ENCODE measurements at regions not wholly inside any gene's neighbourhood (a gene's known extent, or its start where the extent isn't known, plus 50 kb on each side); places are given as distances from the start of the nearest gene placed in this dataset.

- DNase-seq = no peak
- Histone ChIP-seq H3K56ac (ENCODE audit: low read length) (no peak overlapping the region), H4K8ac (ENCODE audit: low read depth, low read length) (no peak overlapping the region), H3K4me2 (ENCODE audit: low read length) (no peak overlapping the region), H2AK5ac (ENCODE audit: low read length) (no peak overlapping the region), H3K4ac (ENCODE audit: low read depth, low read length) (no peak overlapping the region), H2BK120ac (ENCODE audit: low read depth, low read length) (no peak overlapping the region), H3K9ac (ENCODE audit: low read length) (no peak overlapping the region), H3K27ac (ENCODE audit: low read depth, low read length) (no peak overlapping the region), H3K18ac (ENCODE audit: low read length) (no peak overlapping the region), H3K36me3 (ENCODE audit: control insufficient read depth, insufficient read depth, low read length) (no peaks in the 10 kb centered on the region), H3K4me1 (ENCODE audit: control insufficient read depth, low read depth, low read length) (no peaks in the 10 kb centered on the region), H3K4me3 (ENCODE audit: low read length) (no peak overlapping the region), H2BK5ac (ENCODE audit: low read length) (no peak overlapping the region), H4K5ac (ENCODE audit: low read length) (no peak overlapping the region), H2BK15ac (replicated peaks; ENCODE audit: low read depth) (no peak overlapping the region), H3K23ac (ENCODE audit: low read length) (no peak overlapping the region), H3K27me3 (ENCODE audit: insufficient read depth, low read length, poor library complexity) (no peaks in the 10 kb centered on the region), H3K79me1 (ENCODE audit: low read length) (no peaks in the 10 kb centered on the region), H3K79me2 (ENCODE audit: control insufficient read depth, insufficient read depth, low read length) (no peaks in the 10 kb centered on the region)
- no CpG with 5 or more reads among the region's 6 CpGs for WGBS (ENCODE audit: extremely low coverage, insufficient coverage, low lambda C conversion rate)
These were observed 87.2 kb downstream of the SPRING1 start for GRCh38 chr12:116650585-116651087.

- Histone ChIP-seq H3K4me3 (ENCODE audit: low read length) (no peak overlapping the region), H3K4ac (ENCODE audit: low read depth, low read length) (no peak overlapping the region), H2AK5ac (ENCODE audit: low read length) (no peak overlapping the region), H3K4me1 (ENCODE audit: control insufficient read depth, low read depth, low read length) (no peaks in the 10 kb centered on the region), H3K56ac (ENCODE audit: low read length) (no peak overlapping the region), H2BK5ac (ENCODE audit: low read length) (no peak overlapping the region), H3K79me2 (ENCODE audit: control insufficient read depth, insufficient read depth, low read length) (no peaks in the 10 kb centered on the region), H3K79me1 (ENCODE audit: low read length) (no peaks in the 10 kb centered on the region), H3K27me3 (ENCODE audit: insufficient read depth, low read length, poor library complexity) (no peaks in the 10 kb centered on the region), H3K9ac (ENCODE audit: low read length) (no peak overlapping the region), H3K23ac (ENCODE audit: low read length) (no peak overlapping the region), H3K18ac (ENCODE audit: low read length) (no peak overlapping the region), H3K27ac (ENCODE audit: low read depth, low read length) (no peak overlapping the region), H3K36me3 (ENCODE audit: control insufficient read depth, insufficient read depth, low read length) (no peaks in the 10 kb centered on the region), H2BK120ac (ENCODE audit: low read depth, low read length) (no peak overlapping the region), H4K8ac (ENCODE audit: low read depth, low read length) (no peak overlapping the region), H3K4me2 (ENCODE audit: low read length) (no peak overlapping the region), H2BK15ac (replicated peaks; ENCODE audit: low read depth) (no peak overlapping the region), H4K5ac (ENCODE audit: low read length) (no peak overlapping the region)
- no peak for DNase-seq
- no CpG with 5 or more reads among the region's 2 CpGs for WGBS (ENCODE audit: extremely low coverage, insufficient coverage, low lambda C conversion rate)
These were observed 87.8 kb downstream of the SPRING1 start for GRCh38 chr12:116650062-116650461.

GRCh38 chr12:116647813-116648212 is 88.6 kb downstream of the MAP1LC3B2 start:
- H2BK15ac ChIP-seq (replicated peaks; ENCODE audit: low read depth) = no peak overlapping the region
- H3K18ac ChIP-seq (ENCODE audit: low read length) = no peak overlapping the region
- H3K36me3 ChIP-seq (ENCODE audit: control insufficient read depth, insufficient read depth, low read length) = no peaks in the 10 kb centered on the region
- H3K9ac ChIP-seq (ENCODE audit: low read length) = no peak overlapping the region
- DNase-seq = no peak
- no peak overlapping the region for H2AK5ac ChIP-seq (ENCODE audit: low read length)
- no peak overlapping the region for H2BK5ac ChIP-seq (ENCODE audit: low read length)
- H3K4me1 ChIP-seq (ENCODE audit: control insufficient read depth, low read depth, low read length) = no peaks in the 10 kb centered on the region
- H3K4me3 ChIP-seq (ENCODE audit: low read length) = no peak overlapping the region
- WGBS (ENCODE audit: extremely low coverage, insufficient coverage, low lambda C conversion rate) = no CpG with 5 or more reads among the region's 4 CpGs
- no peaks in the 10 kb centered on the region for H3K79me2 ChIP-seq (ENCODE audit: control insufficient read depth, insufficient read depth, low read length)
- no peaks in the 10 kb centered on the region for H3K27me3 ChIP-seq (ENCODE audit: insufficient read depth, low read length, poor library complexity)
- no peak overlapping the region for H4K5ac ChIP-seq (ENCODE audit: low read length)
- H3K4me2 ChIP-seq (ENCODE audit: low read length) = no peak overlapping the region
- H2BK120ac ChIP-seq (ENCODE audit: low read depth, low read length) = no peak overlapping the region
- H3K56ac ChIP-seq (ENCODE audit: low read length) = no peak overlapping the region
- H3K4ac ChIP-seq (ENCODE audit: low read depth, low read length) = no peak overlapping the region
- no peak overlapping the region for H3K23ac ChIP-seq (ENCODE audit: low read length)
- H3K27ac ChIP-seq (ENCODE audit: low read depth, low read length) = no peak overlapping the region
- no peaks in the 10 kb centered on the region for H3K79me1 ChIP-seq (ENCODE audit: low read length)
- H4K8ac ChIP-seq (ENCODE audit: low read depth, low read length) = no peak overlapping the region

DNA sequence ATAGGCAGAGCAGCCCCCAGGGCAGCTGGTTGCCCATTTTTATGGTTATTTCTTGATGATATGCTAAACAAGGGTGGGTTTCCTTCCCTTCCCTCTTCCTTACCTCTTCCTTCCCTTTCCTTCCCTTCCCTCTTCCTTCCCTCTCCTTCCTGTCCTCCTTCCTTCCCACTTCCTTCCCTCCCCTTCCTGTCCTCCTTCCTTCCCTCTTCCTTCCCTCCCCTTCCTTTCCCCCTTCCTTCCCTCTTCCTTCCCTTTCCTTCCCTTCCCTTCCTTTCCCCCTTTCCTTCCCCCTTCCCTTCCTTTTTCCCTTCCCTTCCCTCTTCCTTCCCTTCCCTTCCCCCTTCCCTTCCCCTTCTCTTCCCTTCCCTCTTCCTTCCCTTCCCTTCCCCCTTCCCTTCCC is 87.7 kb downstream of the MAP1LC3B2 start:
- Histone ChIP-seq H3K23ac (ENCODE audit: low read length) (no peak overlapping the region), H3K9ac (ENCODE audit: low read length) (no peak overlapping the region), H3K18ac (ENCODE audit: low read length) (no peak overlapping the region), H3K27ac (ENCODE audit: low read depth, low read length) (no peak overlapping the region), H4K8ac (ENCODE audit: low read depth, low read length) (no peak overlapping the region), H2BK5ac (ENCODE audit: low read length) (no peak overlapping the region), H3K56ac (ENCODE audit: low read length) (no peak overlapping the region), H3K36me3 (ENCODE audit: control insufficient read depth, insufficient read depth, low read length) (no peaks in the 10 kb centered on the region), H3K27me3 (ENCODE audit: insufficient read depth, low read length, poor library complexity) (no peaks in the 10 kb centered on the region), H3K4me2 (ENCODE audit: low read length) (no peak overlapping the region), H4K5ac (ENCODE audit: low read length) (no peak overlapping the region), H3K4me3 (ENCODE audit: low read length) (no peak overlapping the region), H3K4ac (ENCODE audit: low read depth, low read length) (no peak overlapping the region), H2BK15ac (replicated peaks; ENCODE audit: low read depth) (no peak overlapping the region), H2BK120ac (ENCODE audit: low read depth, low read length) (no peak overlapping the region), H3K4me1 (ENCODE audit: control insufficient read depth, low read depth, low read length) (no peaks in the 10 kb centered on the region), H3K79me2 (ENCODE audit: control insufficient read depth, insufficient read depth, low read length) (no peaks in the 10 kb centered on the region), H2AK5ac (ENCODE audit: low read length) (no peak overlapping the region), H3K79me1 (ENCODE audit: low read length) (no peaks in the 10 kb centered on the region)
- no peak for DNase-seq

DNA sequence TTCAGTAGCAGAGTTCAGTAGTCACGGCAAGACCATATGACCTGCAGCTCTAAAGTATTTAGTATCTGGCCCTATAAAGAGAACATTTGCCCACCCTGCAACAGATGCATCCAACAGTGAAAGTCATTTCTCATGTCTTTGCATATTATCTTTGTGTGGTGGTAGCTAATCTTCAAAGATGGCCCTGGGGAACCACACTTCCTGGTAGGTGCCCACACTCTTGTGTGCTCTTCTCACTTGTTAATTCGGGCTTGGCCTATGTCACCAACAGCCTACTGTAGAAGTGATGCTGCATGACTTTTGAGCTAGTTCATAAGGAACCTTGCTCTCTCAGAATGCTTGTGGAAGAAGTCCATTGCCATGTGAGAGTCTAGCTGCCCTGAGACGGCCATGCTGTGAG is 85.6 kb downstream of the MAP1LC3B2 start:
- Histone ChIP-seq H3K4ac (ENCODE audit: low read depth, low read length) (no peak overlapping the region), H3K27ac (ENCODE audit: low read depth, low read length) (no peak overlapping the region), H2BK5ac (ENCODE audit: low read length) (no peak overlapping the region), H4K8ac (ENCODE audit: low read depth, low read length) (no peak overlapping the region), H3K4me2 (ENCODE audit: low read length) (no peak overlapping the region), H3K23ac (ENCODE audit: low read length) (no peak overlapping the region), H3K18ac (ENCODE audit: low read length) (no peak overlapping the region), H3K56ac (ENCODE audit: low read length) (no peak overlapping the region), H3K79me1 (ENCODE audit: low read length) (no peaks in the 10 kb centered on the region), H2BK15ac (replicated peaks; ENCODE audit: low read depth) (no peak overlapping the region), H2BK120ac (ENCODE audit: low read depth, low read length) (no peak overlapping the region), H3K36me3 (ENCODE audit: control insufficient read depth, insufficient read depth, low read length) (no peaks in the 10 kb centered on the region), H3K4me1 (ENCODE audit: control insufficient read depth, low read depth, low read length) (no peaks in the 10 kb centered on the region), H3K9ac (ENCODE audit: low read length) (no peak overlapping the region), H3K4me3 (ENCODE audit: low read length) (no peak overlapping the region), H3K27me3 (ENCODE audit: insufficient read depth, low read length, poor library complexity) (no peaks in the 10 kb centered on the region), H3K79me2 (ENCODE audit: control insufficient read depth, insufficient read depth, low read length) (no peaks in the 10 kb centered on the region), H4K5ac (ENCODE audit: low read length) (no peak overlapping the region), H2AK5ac (ENCODE audit: low read length) (no peak overlapping the region)
- WGBS (ENCODE audit: extremely low coverage, insufficient coverage, low lambda C conversion rate) = no CpG with 5 or more reads among the region's 3 CpGs
- DNase-seq = no peak

GRCh38 chr12:116642683-116643082 is 83.5 kb downstream of the MAP1LC3B2 start:
- no peak overlapping the region for H3K18ac ChIP-seq (ENCODE audit: low read length)
- H3K4me1 ChIP-seq (ENCODE audit: control insufficient read depth, low read depth, low read length) = no peaks in the 10 kb centered on the region
- H3K23ac ChIP-seq (ENCODE audit: low read length) = no peak overlapping the region
- no peaks in the 10 kb centered on the region for H3K79me2 ChIP-seq (ENCODE audit: control insufficient read depth, insufficient read depth, low read length)
- no peak for DNase-seq
- no peaks in the 10 kb centered on the region for H3K27me3 ChIP-seq (ENCODE audit: insufficient read depth, low read length, poor library complexity)
- H3K36me3 ChIP-seq (ENCODE audit: control insufficient read depth, insufficient read depth, low read length) = no peaks in the 10 kb centered on the region
- H4K8ac ChIP-seq (ENCODE audit: low read depth, low read length) = no peak overlapping the region
- H2BK15ac ChIP-seq (replicated peaks; ENCODE audit: low read depth) = no peak overlapping the region
- no peaks in the 10 kb centered on the region for H3K79me1 ChIP-seq (ENCODE audit: low read length)
- H2BK120ac ChIP-seq (ENCODE audit: low read depth, low read length) = no peak overlapping the region
- no peak overlapping the region for H3K56ac ChIP-seq (ENCODE audit: low read length)
- H3K4ac ChIP-seq (ENCODE audit: low read depth, low read length) = no peak overlapping the region
- H4K5ac ChIP-seq (ENCODE audit: low read length) = no peak overlapping the region
- no peak overlapping the region for H2BK5ac ChIP-seq (ENCODE audit: low read length)
- H3K4me2 ChIP-seq (ENCODE audit: low read length) = no peak overlapping the region
- WGBS (ENCODE audit: extremely low coverage, insufficient coverage, low lambda C conversion rate) = no CpG with 5 or more reads among the region's 2 CpGs
- H3K9ac ChIP-seq (ENCODE audit: low read length) = no peak overlapping the region
- H2AK5ac ChIP-seq (ENCODE audit: low read length) = no peak overlapping the region
- H3K4me3 ChIP-seq (ENCODE audit: low read length) = no peak overlapping the region
- no peak overlapping the region for H3K27ac ChIP-seq (ENCODE audit: low read depth, low read length)

Data from mesendoderm (in vitro differentiated cells).